Liver (tissue), 8 donors: ENCODE measurements at regions not wholly inside any gene's neighbourhood (a gene's known extent, or its start where the extent isn't known, plus 50 kb on each side); places are given as distances from the start of the nearest gene placed in this dataset.
A peak's percentile ranks its signal among the peaks of the same experiment; 100 is the strongest.

ENCODE experiments used
- DNase-seq: peaks from one replicate; pipeline ENCODE4 v3.0.0-alpha.2; 2017; ENCODE audit warnings: low spot score
- H3K27ac ChIP-seq, 2 donors: one replicate each; pipeline ENCODE4 v1.7.0; 2013; ENCODE audit warnings: inconsistent platforms in 2 of 2, low read length in 2 of 2, control low read depth in 1 of 2, low read depth in 1 of 2, mild to moderate bottlenecking in 1 of 2
- H3K27me3 ChIP-seq, 4 donors: one replicate each; pipeline versions ENCODE4 v1.6.1 to v1.7.0; 2013; ENCODE audit warnings: low read length in 3 of 4, inconsistent platforms in 1 of 4, mild to moderate bottlenecking in 1 of 4, moderate library complexity in 1 of 4; ENCODE audit not compliant: control insufficient read depth in 4 of 4, insufficient read depth in 4 of 4
- H3K36me3 ChIP-seq, 4 donors: one replicate each; pipeline versions ENCODE4 v1.6.1 to v1.7.0; 2013; ENCODE audit warnings: low read length in 3 of 4, mild to moderate bottlenecking in 3 of 4, low read depth in 1 of 4, moderate library complexity in 1 of 4; ENCODE audit not compliant: control insufficient read depth in 4 of 4, insufficient read depth in 3 of 4
- H3K4me1 ChIP-seq, 4 donors: one replicate each; pipeline versions ENCODE4 v1.6.1 to v1.7.0; 2013; ENCODE audit warnings: low read length in 3 of 4, mild to moderate bottlenecking in 3 of 4, moderate library complexity in 1 of 4; ENCODE audit not compliant: control insufficient read depth in 4 of 4, insufficient read depth in 4 of 4
- H3K4me3 ChIP-seq, 3 donors: one replicate each; pipeline versions ENCODE4 v1.6.1 to v1.7.0; 2013; ENCODE audit warnings: low read length in 3 of 3, control low read depth in 1 of 3, low read depth in 1 of 3, mild to moderate bottlenecking in 1 of 3
- H3K9ac ChIP-seq, 2 donors: one replicate each; pipeline ENCODE4 v1.7.0; 2013; ENCODE audit warnings: low read length in 2 of 2, mild to moderate bottlenecking in 2 of 2, moderate library complexity in 2 of 2, control low read depth in 1 of 2, low read depth in 1 of 2
- H3K9me3 ChIP-seq, 4 donors: one replicate each; pipeline versions ENCODE4 v1.6.1 to v1.7.0; 2013; ENCODE audit warnings: low read length in 3 of 4; ENCODE audit not compliant: control insufficient read depth in 4 of 4
- ATF3 ChIP-seq: IDR thresholded peaks from 2 replicates; pipeline ENCODE4 v1.6.1; 2016; ENCODE audit warnings: antibody characterized with exemption
- CTCF ChIP-seq: fragments of 150-350 bp; IDR thresholded peaks from 2 replicates; pipeline ENCODE4 v1.5.1; 2017; ENCODE audit warnings: improper control_type of control experiment, low read depth, low read length; ENCODE audit not compliant: missing input control
- EGR1 ChIP-seq, 2 donors: IDR thresholded peaks; 2 replicates each; pipeline ENCODE4 v1.6.1; 2016 to 2018; ENCODE audit warnings: antibody characterized with exemption in 2 of 2, low read depth in 2 of 2
- HNF4A ChIP-seq, 2 donors: conservative IDR thresholded peaks; 2 replicates each; pipeline ENCODE4 v1.6.1; 2016; ENCODE audit warnings: antibody characterized with exemption in 2 of 2, mild to moderate bottlenecking in 2 of 2
- HNF4G ChIP-seq: IDR thresholded peaks from 2 replicates; pipeline ENCODE4 v1.6.1; 2016; ENCODE audit warnings: antibody characterized with exemption
- NR2F2 ChIP-seq: IDR thresholded peaks from 2 replicates; pipeline ENCODE4 v1.6.1; 2016; ENCODE audit warnings: antibody characterized with exemption
- RAD21 ChIP-seq, 2 donors: IDR thresholded peaks; 2 replicates each; pipeline ENCODE4 v1.6.1; 2016; ENCODE audit warnings: antibody characterized with exemption in 2 of 2, mild to moderate bottlenecking in 2 of 2
- REST ChIP-seq: IDR thresholded peaks from 2 replicates; pipeline ENCODE4 v1.6.1; 2016; ENCODE audit warnings: antibody characterized with exemption, mild to moderate bottlenecking
- RXRA ChIP-seq, 2 donors: IDR thresholded peaks; 2 replicates each; pipeline ENCODE4 v1.6.1; 2017 to 2018; ENCODE audit warnings: antibody characterized with exemption in 2 of 2, mild to moderate bottlenecking in 1 of 2
- SP1 ChIP-seq: IDR thresholded peaks from 2 replicates; pipeline ENCODE4 v1.6.1; 2018; ENCODE audit warnings: antibody characterized with exemption, mild to moderate bottlenecking
- TAF1 ChIP-seq: conservative IDR thresholded peaks from 2 replicates; pipeline ENCODE4 v1.6.1; 2016; ENCODE audit warnings: antibody characterized with exemption, mild to moderate bottlenecking
- YY1 ChIP-seq: IDR thresholded peaks from 2 replicates; pipeline ENCODE4 v1.6.1; 2016; ENCODE audit warnings: antibody characterized with exemption, mild to moderate bottlenecking
- ZBTB33 ChIP-seq: IDR thresholded peaks from 2 replicates; pipeline ENCODE4 v1.6.1; 2016; ENCODE audit warnings: antibody characterized with exemption
- WGBS: extraction: QIAGEN DNeasy Blood & Tissue Kit; methylation state at CpG from one replicate; pipeline ENCODE4 v1.1.7; 2013; 5-methylcytosine and 5-hydroxymethylcytosine counted together
- donor health status: healthy.
- donor health status: healthy.
- donor health status: healthy.
- donor health status: healthy.
- donor health status: healthy.

- no peaks in the 10 kb centered on the region for H3K27me3 ChIP-seq
- H3K9me3 ChIP-seq, result no peaks in the 10 kb centered on the region
- H3K4me1 ChIP-seq, result peaks cover 5 to 24% (median 18%) of the 10 kb centered on the region in 4 donors
- H3K36me3 ChIP-seq, result peaks cover 0 to 2% (median 0%) of the 10 kb centered on the region in 4 donors
- no peak for TF ChIP-seq ZBTB33
- TF ChIP-seq HNF4A (conservative IDR thresholded peaks at IDR 0.05), result peak; percentile 71 to 77
- TF ChIP-seq HNF4G, result peak; percentile 17
- TF ChIP-seq ATF3, result no peak
- peak in 1 of 2 donors; percentile 16 for TF ChIP-seq RAD21 (IDR thresholded peaks at IDR 0.05)
- peak in 1 of 2 donors; percentile 25 for TF ChIP-seq RXRA (IDR thresholded peaks at IDR 0.05)
- TF ChIP-seq YY1, result peak; percentile 62
- TF ChIP-seq SP1, result peak; percentile 19
- no peak for TF ChIP-seq REST
- H3K9ac ChIP-seq, result no peak overlapping the region
- no peak overlapping the region for H3K4me3 ChIP-seq
- peak overlapping the region in 1 of 2 donors; percentile 25 for H3K27ac ChIP-seq
- DNase-seq, result no peak
Measured at GRCh38 chr9:110040788-110041187, 167.2 kb downstream of the C9orf152 start.

- Histone ChIP-seq H3K27me3 (no peaks in the 10 kb centered on the region), H3K4me3 (no peak overlapping the region), H3K27ac (peak overlapping the region; percentile 25 to 58), H3K9me3 (no peaks in the 10 kb centered on the region), H3K36me3 (peaks cover 0 to 2% (median 0%) of the 10 kb centered on the region in 4 donors), H3K4me1 (peaks cover 5 to 24% (median 18%) of the 10 kb centered on the region in 4 donors), H3K9ac (no peak overlapping the region)
- no peak for TF ChIP-seq ATF3
- peak; percentile 37 for TF ChIP-seq NR2F2
- TF ChIP-seq SP1, result no peak
- WGBS, result 73% methylated on average over 5 of the region's 5 CpGs
- DNase-seq, result no peak
Measured at GRCh38 chr9:110041452-110041851, 166.5 kb downstream of the C9orf152 start.

GRCh38 chr9:110047232-110047954 is 160.6 kb downstream of the C9orf152 start:
- Histone ChIP-seq H3K4me3 (no peak overlapping the region), H3K9ac (no peak overlapping the region), H3K9me3 (no peaks in the 10 kb centered on the region), H3K27me3 (no peaks in the 10 kb centered on the region), H3K4me1 (peaks cover 0 to 3% (median 0%) of the 10 kb centered on the region in 4 donors), H3K36me3 (peaks cover 0 to 5% (median 3%) of the 10 kb centered on the region in 4 donors), H3K27ac (no peak overlapping the region)
- WGBS, result 73% methylated on average over 7 of the region's 7 CpGs
- no peak for DNase-seq
- TF ChIP-seq SP1 (no peak), YY1 (no peak), EGR1 (IDR thresholded peaks at IDR 0.05; ENCODE audit: low read depth in 2 of 2) (no peak), RXRA (IDR thresholded peaks at IDR 0.05) (no peak), HNF4G (no peak), REST (no peak), TAF1 (no peak), NR2F2 (no peak), CTCF (no peak), ATF3 (no peak)
